ENCODE measurements at regions not wholly inside any gene's neighbourhood (a gene's known extent, or its start where the extent isn't known, plus 50 kb on each side); places are given as distances from the start of the nearest gene placed in this dataset.

- TF ChIP-seq CAMTA2 (CRISPR knock-in tag; IDR thresholded peaks at IDR 0.05; ENCODE audit: borderline replicate concordance) = no peak
- TF ChIP-seq ZNF503 (CRISPR knock-in tag; IDR thresholded peaks at IDR 0.05) = no peak
- TF ChIP-seq ZNF782 (CRISPR knock-in tag; IDR thresholded peaks at IDR 0.05; ENCODE audit: borderline replicate concordance) = no peak
Measured at GRCh38 chr3:177878192-177878591, 658.0 kb upstream of the KCNMB2 start (continued).

GRCh38 chr3:177878957-177879356, 657.3 kb upstream of the KCNMB2 start:
- H3K79me2 ChIP-seq (ENCODE audit: insufficient read depth, low read length) = no peaks in the 10 kb centered on the region
- ATAC-seq (no peak), DNase-seq (ENCODE audit: low spot score) (no peak), FAIRE-seq (no peak)
- H3K9ac ChIP-seq (ENCODE audit: insufficient read depth, low read depth, low read length) = no peak overlapping the region
- TF ChIP-seq THAP7 (CRISPR knock-in tag; IDR thresholded peaks at IDR 0.05) = no peak
- TF ChIP-seq ZBTB42 (CRISPR knock-in tag; IDR thresholded peaks at IDR 0.05) = no peak
- TF ChIP-seq DZIP1 (CRISPR knock-in tag; IDR thresholded peaks at IDR 0.05) = no peak
- TF ChIP-seq ZNF672 (CRISPR knock-in tag; IDR thresholded peaks at IDR 0.05) = no peak
- no peak for TF ChIP-seq MXD3 (CRISPR knock-in tag; IDR thresholded peaks at IDR 0.05)
- no peak for TF ChIP-seq ZNF33B (CRISPR knock-in tag; IDR thresholded peaks at IDR 0.05)
- TF ChIP-seq NR2F2 (IDR thresholded peaks at IDR 0.05; ENCODE audit: borderline replicate concordance, low read depth) = no peak
- TF ChIP-seq KDM5B (CRISPR knock-in tag; IDR thresholded peaks at IDR 0.05; ENCODE audit: borderline replicate concordance) = no peak
- TF ChIP-seq ZNF772 (CRISPR knock-in tag; IDR thresholded peaks at IDR 0.05) = no peak
- TF ChIP-seq PHF20 (CRISPR knock-in tag; IDR thresholded peaks at IDR 0.05) = no peak
- no peak for TF ChIP-seq ZNF124 (CRISPR knock-in tag; IDR thresholded peaks at IDR 0.05)
- no peak for TF ChIP-seq EEA1 (CRISPR knock-in tag; IDR thresholded peaks at IDR 0.05; ENCODE audit: borderline replicate concordance)
- no peak for TF ChIP-seq AHR (CRISPR knock-in tag; IDR thresholded peaks at IDR 0.05)
- TF ChIP-seq ZBTB25 (CRISPR knock-in tag; IDR thresholded peaks at IDR 0.05) = no peak
- no peaks in the 10 kb centered on the region for H3K4me1 ChIP-seq (ENCODE audit: insufficient read depth, low read length)
- no TSS peak for BruUV-seq (replicated peaks)
- ChIA-PET POLR2A (no interaction called here), CTCF (ENCODE audit: low intra/inter-chr PET ratio, low total read pairs) (no interaction called here)
- H3K4me2 ChIP-seq (ENCODE audit: low read depth, low read length) = no peak overlapping the region
- H3K27me3 ChIP-seq (ENCODE audit: control insufficient read depth in 1 of 2, insufficient read depth in 2 of 2, low read length in 2 of 2) = no peaks in the 10 kb centered on the region
- no peaks in the 10 kb centered on the region for H4K20me1 ChIP-seq (ENCODE audit: insufficient read depth, low read length)
- H2AFZ ChIP-seq (ENCODE audit: low read length) = no peak overlapping the region
- 60% methylated on average over 4 of the region's 4 CpGs for WGBS (ENCODE audit: low lambda C conversion rate)
- no peaks in the 10 kb centered on the region for H3K9me3 ChIP-seq (ENCODE audit: low read length)
- in situ Hi-C loops (cut with HindIII; ENCODE audit: extremely low pct_ligation_motif_present, low pct_unique_long_range_greater_than_20kb) (no loop called here), intact Hi-C loops (cut with micrococcal nuclease; ENCODE audit: unreplicated experiment) (no loop called here)
- H3K4me3 ChIP-seq (replicated peaks in 1 of 3; ENCODE audit: insufficient read depth in 1 of 3, low read depth in 2 of 3, low read length in 3 of 3) = no peak overlapping the region
- H3K36me3 ChIP-seq (replicated peaks in 1 of 2; ENCODE audit: control insufficient read depth in 1 of 2, insufficient read depth in 2 of 2, low read length in 2 of 2) = no peaks in the 10 kb centered on the region
- H3K27ac ChIP-seq (ENCODE audit: extremely low read length, insufficient read depth, low read length) = no peak overlapping the region
